ENCODE measurements at regions not wholly inside any gene's neighbourhood (a gene's known extent, or its start where the extent isn't known, plus 50 kb on each side); places are given as distances from the start of the nearest gene placed in this dataset.
"Not testable (repeated sequence)": the region's sequence is repeated elsewhere in the genome, so short reads cannot be mapped to it uniquely, and the experiment has no call there.

DNA sequence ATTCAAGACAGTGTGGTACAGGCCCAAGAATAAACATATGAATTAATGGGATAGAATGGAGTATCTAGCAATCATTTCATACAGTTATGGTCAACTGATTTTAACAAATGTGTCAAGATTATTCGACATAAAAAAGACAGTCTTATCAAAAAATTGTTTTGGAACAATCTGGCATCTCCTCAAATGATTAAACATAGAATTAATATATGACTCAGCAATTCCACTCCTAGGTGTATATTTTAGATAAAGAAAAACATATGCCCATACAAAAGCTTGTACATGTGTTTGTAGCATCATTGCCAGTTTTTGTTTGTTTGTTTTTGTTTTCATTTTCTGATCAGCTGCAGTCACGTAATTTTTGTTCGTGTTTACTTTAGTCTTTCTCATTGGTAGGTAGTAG is 1188.3 kb downstream of the BRINP3 start:
- no peaks in the 10 kb centered on the region for H3K27me3 Mint-ChIP-seq
- H3K9me3 Mint-ChIP-seq: peaks cover 4% of the 10 kb centered on the region
- intact Hi-C loops (cut with micrococcal nuclease): no loop called here

DNA sequence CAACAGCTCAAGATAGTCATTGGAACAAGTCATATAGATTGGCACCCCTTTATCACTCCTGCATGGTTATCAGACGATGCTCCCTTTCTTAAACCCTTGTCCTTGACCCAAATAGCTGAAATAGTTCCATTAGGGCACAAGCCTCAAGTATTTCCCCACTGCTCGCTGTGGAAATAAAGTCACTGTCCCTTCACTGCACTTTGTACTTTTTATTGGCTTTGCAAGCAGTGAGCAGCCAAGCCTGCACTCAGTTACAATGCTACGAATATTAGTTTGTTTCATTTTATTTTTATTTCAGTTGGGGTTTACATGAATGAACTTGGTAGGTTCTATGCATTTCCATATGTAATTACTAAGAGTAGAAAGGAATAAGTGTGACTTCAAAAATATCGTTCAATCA is 1176.4 kb downstream of the BRINP3 start:
- intact Hi-C loops (cut with micrococcal nuclease): no loop called here
- Mint-ChIP-seq H3K4me1 (no peaks in the 10 kb centered on the region), H3K9me3 (no peaks in the 10 kb centered on the region), H3K27me3 (no peaks in the 10 kb centered on the region), H3K4me3 (no peak overlapping the region), H3K36me3 (ENCODE audit: low read depth) (no peaks in the 10 kb centered on the region), H3K27ac (no peak overlapping the region)
- no peak for DNase-seq

More for the DNA sequence above, 1188.3 kb downstream of the BRINP3 start:
- H3K36me3 Mint-ChIP-seq (ENCODE audit: low read depth): no peaks in the 10 kb centered on the region
- H3K27ac Mint-ChIP-seq: no peak overlapping the region
- no peaks in the 10 kb centered on the region for H3K4me1 Mint-ChIP-seq
- H3K4me3 Mint-ChIP-seq: no peak overlapping the region
- no peak for DNase-seq

DNA sequence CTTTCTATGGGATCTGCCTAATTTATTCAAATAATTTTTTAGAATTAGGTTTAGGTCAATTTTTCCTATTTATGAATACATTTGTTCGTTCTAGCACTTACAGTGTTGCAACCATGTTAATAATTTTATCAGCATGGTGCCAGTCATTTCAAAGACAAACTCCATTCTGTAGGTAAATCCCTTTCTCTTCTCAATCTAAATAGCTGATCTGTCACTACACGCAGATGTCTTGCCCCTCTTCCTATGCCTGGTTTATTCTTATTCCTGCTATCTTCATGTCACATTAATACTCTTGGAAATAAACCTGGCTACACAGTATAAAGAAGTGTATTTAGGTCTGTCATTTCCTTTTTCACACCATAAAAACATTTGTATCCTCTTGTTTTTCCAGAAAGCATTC is 1172.4 kb downstream of the BRINP3 start:
- intact Hi-C loops (cut with micrococcal nuclease): no loop called here
- no peaks in the 10 kb centered on the region for H3K36me3 Mint-ChIP-seq (ENCODE audit: low read depth)
- H3K4me3 Mint-ChIP-seq: no peak overlapping the region
- H3K27me3 Mint-ChIP-seq: no peaks in the 10 kb centered on the region
- no peak overlapping the region for H3K27ac Mint-ChIP-seq
- DNase-seq: no peak
- no peaks in the 10 kb centered on the region for H3K9me3 Mint-ChIP-seq
- H3K4me1 Mint-ChIP-seq: no peaks in the 10 kb centered on the region

DNA sequence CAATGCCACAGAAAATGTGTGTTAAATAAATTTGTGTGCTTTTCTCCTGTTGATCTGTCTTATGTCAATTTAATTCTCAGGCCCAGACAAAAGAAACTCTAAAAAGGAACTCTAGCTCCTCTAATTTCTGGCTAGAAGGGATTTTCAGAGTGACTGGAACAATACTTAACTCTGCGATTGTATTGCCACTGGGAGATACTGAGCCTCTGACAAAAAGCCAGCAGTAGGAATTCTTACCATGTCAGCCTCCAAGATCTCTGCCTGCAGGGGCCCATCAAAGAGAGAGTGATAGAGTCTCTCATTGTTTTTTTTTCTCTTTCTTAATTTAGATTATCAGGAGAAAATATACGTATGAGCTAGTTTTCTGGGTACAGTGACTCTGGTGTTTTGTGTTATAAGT is 1165.7 kb downstream of the BRINP3 start:
- intact Hi-C loops (cut with micrococcal nuclease): no loop called here
- Mint-ChIP-seq H3K4me1 (no peaks in the 10 kb centered on the region), H3K4me3 (no peak overlapping the region), H3K27ac (no peak overlapping the region), H3K9me3 (no peaks in the 10 kb centered on the region), H3K36me3 (ENCODE audit: low read depth) (no peaks in the 10 kb centered on the region), H3K27me3 (no peaks in the 10 kb centered on the region)
- DNase-seq: no peak

DNA sequence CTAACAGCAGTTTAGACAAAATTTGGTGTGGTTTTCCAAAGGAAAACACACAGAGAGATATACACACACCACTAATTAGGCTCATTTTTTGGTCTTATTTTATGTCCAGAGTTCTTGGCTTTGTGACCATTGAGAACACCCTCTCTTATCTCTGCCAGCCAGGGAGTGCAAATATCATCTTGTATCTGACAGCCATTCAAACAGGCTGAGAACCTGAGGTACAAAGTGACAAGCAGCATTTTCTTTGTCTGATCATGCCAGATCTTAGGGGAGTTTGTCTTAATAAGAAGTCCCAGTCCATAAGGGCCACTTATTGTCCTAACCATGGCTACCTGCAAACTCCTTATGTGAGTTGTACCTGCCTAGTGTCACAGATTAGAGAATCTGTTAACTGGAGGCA is 1165.2 kb downstream of the BRINP3 start:
- Mint-ChIP-seq H3K4me3 (no peak overlapping the region), H3K36me3 (ENCODE audit: low read depth) (no peaks in the 10 kb centered on the region), H3K9me3 (no peaks in the 10 kb centered on the region), H3K27me3 (no peaks in the 10 kb centered on the region), H3K27ac (no peak overlapping the region), H3K4me1 (no peaks in the 10 kb centered on the region)
- intact Hi-C loops (cut with micrococcal nuclease): no loop called here
- DNase-seq: no peak

DNA sequence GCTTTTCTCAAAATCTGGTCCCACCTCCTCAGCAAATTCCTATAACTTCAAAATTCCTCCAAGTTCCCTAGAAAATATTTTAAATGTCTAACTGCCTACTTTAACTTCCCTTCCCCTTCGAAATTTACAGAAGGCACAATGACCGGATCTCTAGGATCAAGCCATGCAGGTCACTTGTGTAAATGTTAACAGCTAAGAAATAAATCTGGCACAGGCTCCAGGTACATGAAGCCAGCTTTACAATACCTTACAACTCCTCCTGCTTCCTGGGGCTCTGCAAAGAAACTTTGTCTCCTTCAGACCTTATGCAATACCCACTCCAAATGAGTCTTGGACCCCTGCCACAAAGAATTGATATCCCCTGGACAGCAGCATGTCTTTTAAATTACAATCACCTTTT is 1164.2 kb downstream of the BRINP3 start:
- no peaks in the 10 kb centered on the region for H3K36me3 Mint-ChIP-seq (ENCODE audit: low read depth)

DNA sequence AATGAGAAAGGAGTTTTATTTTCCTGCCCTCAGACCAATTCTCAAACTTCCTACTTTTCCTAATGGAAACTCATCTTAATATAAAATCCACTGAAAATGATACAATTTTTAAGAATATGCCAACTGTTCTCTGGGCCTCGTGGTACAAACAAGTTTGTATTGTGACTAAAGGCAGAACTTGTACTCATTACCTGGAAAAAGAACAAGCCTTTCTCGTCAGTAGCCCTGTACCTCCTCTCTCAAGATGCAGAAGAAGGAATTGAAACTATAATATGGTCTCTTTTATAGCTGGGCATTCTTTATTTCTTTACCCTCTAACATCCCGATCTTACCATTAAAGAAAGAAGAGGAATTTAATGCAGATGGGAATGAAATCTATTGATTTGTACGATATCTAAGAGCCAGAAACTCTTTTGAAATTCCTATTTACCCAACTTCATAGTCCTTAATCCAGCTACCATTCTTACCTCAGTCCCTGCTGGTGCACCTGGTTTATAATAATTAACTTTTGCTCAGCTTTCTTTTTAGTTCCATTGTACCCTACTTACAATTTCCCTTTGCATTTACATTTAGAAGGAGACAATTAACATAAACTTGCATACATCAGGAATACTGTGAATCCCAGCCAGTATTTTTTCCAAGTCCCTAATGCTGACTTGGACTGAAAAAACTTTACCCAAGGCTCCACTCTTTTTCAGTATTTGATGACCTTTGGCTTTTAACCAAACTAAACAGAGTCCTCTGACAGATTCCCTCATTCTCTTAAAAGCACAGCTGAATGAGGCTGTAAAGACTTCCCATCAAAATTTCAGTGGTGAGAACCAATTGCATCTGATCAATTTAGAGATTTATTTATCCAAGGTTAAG is 1162.4 kb downstream of the BRINP3 start:
- H3K4me1 Mint-ChIP-seq: no peaks in the 10 kb centered on the region
- no peaks in the 10 kb centered on the region for H3K27me3 Mint-ChIP-seq

More for the DNA sequence above, 1164.2 kb downstream of the BRINP3 start:
- Mint-ChIP-seq H3K27me3 (no peaks in the 10 kb centered on the region), H3K9me3 (no peaks in the 10 kb centered on the region), H3K27ac (no peak overlapping the region), H3K4me1 (no peaks in the 10 kb centered on the region), H3K4me3 (no peak overlapping the region)
- no peak for DNase-seq
- intact Hi-C loops (cut with micrococcal nuclease): no loop called here

DNA sequence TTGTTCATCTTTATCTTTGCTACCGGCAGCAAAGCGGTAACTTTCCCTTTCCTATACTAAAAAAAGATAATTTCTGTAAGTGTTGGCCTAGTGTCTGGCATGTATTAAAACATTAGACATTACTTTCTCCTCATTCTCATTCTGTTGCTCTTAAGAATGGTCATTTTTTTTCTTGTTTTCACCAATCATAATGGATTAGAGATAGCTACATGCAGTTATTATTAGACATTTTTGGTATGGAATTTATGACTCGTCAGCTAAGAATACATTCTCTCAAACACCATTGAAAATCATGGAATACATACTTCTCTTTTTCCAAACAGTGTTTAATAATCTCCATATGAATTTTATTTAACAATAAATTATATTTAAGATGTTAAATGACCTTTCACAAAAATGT is 1154.6 kb downstream of the BRINP3 start:
- no peaks in the 10 kb centered on the region for H3K36me3 Mint-ChIP-seq (ENCODE audit: low read depth)
- H3K27ac Mint-ChIP-seq: no peak overlapping the region
- no peak for DNase-seq
- intact Hi-C loops (cut with micrococcal nuclease): no loop called here
- no peaks in the 10 kb centered on the region for H3K27me3 Mint-ChIP-seq
- H3K4me1 Mint-ChIP-seq: no peaks in the 10 kb centered on the region
- H3K9me3 Mint-ChIP-seq: peaks cover 1% of the 10 kb centered on the region
- no peak overlapping the region for H3K4me3 Mint-ChIP-seq

More for the DNA sequence above, 1162.4 kb downstream of the BRINP3 start:
- H3K36me3 Mint-ChIP-seq (ENCODE audit: low read depth): no peaks in the 10 kb centered on the region
- no peak overlapping the region for H3K27ac Mint-ChIP-seq
- intact Hi-C loops (cut with micrococcal nuclease): no loop called here
- no peaks in the 10 kb centered on the region for H3K9me3 Mint-ChIP-seq
- DNase-seq: no peak
- no peak overlapping the region for H3K4me3 Mint-ChIP-seq

DNA sequence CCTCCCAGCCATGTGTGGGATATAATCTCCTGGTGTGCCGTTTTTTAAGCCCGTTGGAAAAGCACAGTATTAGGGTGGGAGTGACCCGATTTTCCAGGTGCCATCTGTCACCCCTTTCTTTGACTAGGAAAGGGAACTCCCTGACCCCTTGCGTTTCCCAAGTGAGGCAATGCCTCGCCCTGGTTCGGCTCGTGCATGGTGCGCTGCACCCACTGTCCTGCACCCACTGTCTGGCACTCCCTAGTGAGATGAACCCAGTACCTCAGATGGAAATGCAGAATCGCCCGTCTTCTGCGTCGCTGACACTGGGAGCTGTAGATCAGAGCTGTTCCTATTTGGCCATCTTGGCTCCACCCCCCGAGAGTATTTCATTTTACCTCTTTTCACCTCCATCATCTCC is 1146.6 kb downstream of the BRINP3 start:
- DNase-seq; H3K4me3 Mint-ChIP-seq; H3K36me3 Mint-ChIP-seq (ENCODE audit: low read depth); intact Hi-C loops (cut with micrococcal nuclease); H3K9me3 Mint-ChIP-seq; H3K27ac Mint-ChIP-seq; H3K4me1 Mint-ChIP-seq; H3K27me3 Mint-ChIP-seq: not testable (repeated sequence)

DNA sequence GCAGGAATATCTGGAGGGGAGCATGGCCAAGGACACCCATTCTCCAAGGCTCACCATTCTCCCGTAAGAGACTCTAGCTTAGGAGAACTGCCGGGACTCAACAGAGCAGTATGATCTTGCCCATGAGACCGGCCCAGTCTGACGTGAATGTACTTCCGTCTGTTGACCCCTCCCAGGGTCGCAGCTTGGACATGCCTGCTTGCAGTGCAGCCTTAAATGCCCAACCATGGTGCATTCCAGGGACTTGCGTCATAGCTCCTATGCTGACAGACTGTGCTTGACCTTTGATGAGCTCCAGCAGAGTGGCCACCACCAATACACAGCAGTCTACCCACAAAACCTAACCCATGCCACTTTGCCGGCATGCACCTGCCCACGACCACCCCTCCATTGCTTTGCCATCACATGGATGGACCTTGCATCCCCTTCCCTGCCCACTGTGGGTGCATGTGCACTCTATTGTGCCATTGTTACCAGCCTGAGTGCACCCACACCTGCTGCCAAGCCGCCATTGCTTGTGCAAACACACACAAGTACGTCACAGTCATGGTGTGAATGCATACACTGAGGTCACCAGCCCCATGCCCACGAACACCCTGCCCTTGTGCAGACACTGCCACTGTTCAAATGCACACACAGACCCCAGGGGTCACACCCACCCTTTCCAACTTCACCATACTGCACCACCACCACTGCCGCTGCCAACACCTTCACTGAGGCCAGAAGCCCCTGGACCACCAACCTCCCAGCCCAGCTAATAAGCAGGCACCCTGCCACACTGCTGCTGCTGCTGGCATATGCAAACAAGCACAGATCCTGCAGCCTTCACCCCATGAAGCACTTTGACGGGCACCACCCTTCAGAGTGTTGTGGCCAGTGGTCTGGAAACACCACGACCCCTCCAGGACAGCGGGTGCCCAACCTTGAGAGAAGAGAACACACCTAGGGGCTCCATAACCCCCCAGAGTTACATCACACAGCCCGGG is 1141.3 kb downstream of the BRINP3 start:
- intact Hi-C loops (cut with micrococcal nuclease): no loop called here
- Mint-ChIP-seq H3K27me3 (no peaks in the 10 kb centered on the region), H3K4me1 (no peaks in the 10 kb centered on the region), H3K27ac (no peak overlapping the region), H3K4me3 (no peak overlapping the region), H3K9me3 (peaks cover 3% of the 10 kb centered on the region), H3K36me3 (ENCODE audit: low read depth) (no peaks in the 10 kb centered on the region)
- DNase-seq: no peak

DNA sequence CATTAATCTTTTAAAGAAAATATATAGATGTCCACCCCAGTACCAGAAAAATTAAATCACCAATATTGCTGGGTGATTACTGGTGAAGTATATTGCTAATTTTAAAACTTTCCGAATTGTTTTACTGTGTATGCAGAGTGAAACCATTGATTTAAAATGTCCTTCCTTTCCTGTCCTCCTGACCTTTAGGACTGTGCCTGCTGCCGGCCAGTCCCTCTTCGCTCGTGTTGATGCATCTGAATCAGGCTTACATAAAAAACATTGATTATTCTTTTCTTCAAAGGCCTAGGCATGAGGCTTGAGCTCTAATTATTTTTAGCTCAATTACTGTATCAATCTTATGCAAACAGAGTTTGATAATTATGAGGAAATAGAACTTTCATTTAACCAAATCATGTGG is 1128.1 kb downstream of the BRINP3 start:
- Mint-ChIP-seq H3K9me3 (no peaks in the 10 kb centered on the region), H3K4me1 (peaks cover 2% of the 10 kb centered on the region)
- intact Hi-C loops (cut with micrococcal nuclease): no loop called here

DNA sequence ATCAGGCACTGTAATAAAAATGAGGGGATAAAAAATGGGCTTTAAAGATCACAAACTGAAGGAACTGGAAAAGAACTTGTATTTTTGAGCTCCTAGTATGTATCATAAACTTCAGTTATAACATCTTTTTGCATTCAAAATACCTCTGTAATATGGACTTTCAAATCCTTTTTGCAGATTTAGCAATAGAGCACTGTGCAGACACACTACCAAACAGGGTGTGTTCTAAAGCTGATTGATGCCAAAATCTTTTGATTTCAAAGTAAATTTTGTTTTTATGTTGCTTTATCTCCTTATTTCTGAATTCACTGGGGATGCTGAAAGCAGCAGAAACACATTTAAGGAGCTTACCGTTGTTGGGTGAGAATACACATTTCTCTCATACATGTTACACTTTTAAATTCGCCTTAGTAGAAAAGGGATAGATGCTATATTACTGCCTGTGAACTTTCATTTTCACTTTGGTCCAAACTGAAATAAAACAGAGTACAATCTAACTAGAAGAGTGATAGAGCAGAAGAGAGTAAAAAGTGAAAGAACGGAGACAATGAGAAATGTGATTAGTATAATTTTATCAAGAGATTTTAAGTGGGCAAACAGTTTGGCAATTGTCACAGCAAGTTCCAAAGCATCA is 1126.6 kb downstream of the BRINP3 start:
- no peak overlapping the region for H3K27ac Mint-ChIP-seq
- H3K36me3 Mint-ChIP-seq (ENCODE audit: low read depth): no peaks in the 10 kb centered on the region
- no peak for DNase-seq
- peaks cover 2% of the 10 kb centered on the region for H3K4me1 Mint-ChIP-seq
- H3K4me3 Mint-ChIP-seq: no peak overlapping the region
- intact Hi-C loops (cut with micrococcal nuclease): no loop called here
- no peaks in the 10 kb centered on the region for H3K9me3 Mint-ChIP-seq
- H3K27me3 Mint-ChIP-seq: no peaks in the 10 kb centered on the region

More for the DNA sequence above, 1128.1 kb downstream of the BRINP3 start:
- DNase-seq: no peak
- no peak overlapping the region for H3K4me3 Mint-ChIP-seq
- no peaks in the 10 kb centered on the region for H3K27me3 Mint-ChIP-seq
- H3K27ac Mint-ChIP-seq: no peak overlapping the region
- H3K36me3 Mint-ChIP-seq (ENCODE audit: low read depth): no peaks in the 10 kb centered on the region

DNA sequence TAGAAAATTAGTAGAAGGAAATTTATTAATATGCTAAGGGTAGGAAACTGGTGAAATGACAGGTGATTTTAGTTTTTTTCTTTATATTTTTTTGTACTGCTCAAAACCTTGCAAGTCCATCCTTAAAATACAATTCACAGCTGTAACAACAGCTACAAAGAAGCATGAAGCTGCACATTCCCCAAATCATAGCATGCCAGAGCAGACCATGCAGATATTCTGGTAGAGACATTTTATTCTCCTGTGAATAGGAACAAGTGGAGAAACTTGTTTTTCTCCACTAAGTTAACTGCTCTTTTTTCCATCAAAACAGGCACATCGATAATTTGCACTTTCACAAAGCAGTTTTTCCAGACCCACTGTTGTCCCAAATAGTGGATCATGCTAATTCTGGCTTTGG is 1125.7 kb downstream of the BRINP3 start:
- H3K4me1 Mint-ChIP-seq: peaks cover 2% of the 10 kb centered on the region
- no peak overlapping the region for H3K4me3 Mint-ChIP-seq
- no peaks in the 10 kb centered on the region for H3K27me3 Mint-ChIP-seq
- H3K36me3 Mint-ChIP-seq (ENCODE audit: low read depth): no peaks in the 10 kb centered on the region
- intact Hi-C loops (cut with micrococcal nuclease): no loop called here
- no peak for DNase-seq
- H3K9me3 Mint-ChIP-seq: no peaks in the 10 kb centered on the region
- no peak overlapping the region for H3K27ac Mint-ChIP-seq

DNA sequence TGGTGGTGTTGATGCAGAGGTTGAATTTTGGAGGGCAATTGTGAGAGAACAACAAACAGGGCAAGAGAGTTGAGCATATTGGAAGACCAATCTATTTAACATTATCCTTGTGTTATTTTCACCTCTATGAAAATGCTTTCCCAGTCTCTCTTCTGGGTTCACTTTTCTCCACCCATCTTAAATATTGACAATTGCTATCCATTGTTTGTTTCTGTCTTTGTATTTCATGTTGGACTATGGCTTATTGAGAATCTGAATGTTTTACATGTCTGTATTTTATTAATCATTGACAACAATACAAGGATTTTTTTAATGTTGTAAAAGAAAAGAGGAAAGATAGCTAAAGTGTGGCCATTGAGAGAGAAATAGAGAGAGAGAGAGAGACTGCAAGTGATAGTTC is 1121.5 kb downstream of the BRINP3 start:
- Mint-ChIP-seq H3K4me1 (peaks cover 1% of the 10 kb centered on the region), H3K9me3 (no peaks in the 10 kb centered on the region), H3K4me3 (no peak overlapping the region), H3K27me3 (no peaks in the 10 kb centered on the region), H3K36me3 (ENCODE audit: low read depth) (no peaks in the 10 kb centered on the region), H3K27ac (no peak overlapping the region)
- DNase-seq: no peak
- intact Hi-C loops (cut with micrococcal nuclease): no loop called here
